Esophagus muscularis mucosa (tissue), 3 donors: ENCODE measurements at regions not wholly inside any gene's neighbourhood (a gene's known extent, or its start where the extent isn't known, plus 50 kb on each side); places are given as distances from the start of the nearest gene placed in this dataset.

Source experiments
- POLR2A ChIP-seq: fragments of 450-650 bp; IDR thresholded peaks from one replicate; pipeline ENCODE4 v1.6.1; 2017; ENCODE audit warnings: antibody characterized with exemption, moderate library complexity, mild to moderate bottlenecking, low read depth
- POLR2AphosphoS5 ChIP-seq, 2 donors: sonication (generic); formaldehyde crosslinking; IDR thresholded peaks; one replicate each; pipeline ENCODE4 v1.6.1; 2017; ENCODE audit warnings: antibody characterized with exemption in 2 of 2
- TF ChIP-seq, protein P1 (sequence below), 3 experiments: fragments of 200-600 bp in 2 of 3; fragments of 450-650 bp in 1 of 3; sonication (generic) in 2 of 3; IDR thresholded peaks; one replicate each; pipeline ENCODE4 v1.5.1; 2017 to 2019; ENCODE audit warnings: antibody characterized with exemption in 3 of 3, mild to moderate bottlenecking in 2 of 3, moderate library complexity in 1 of 3

GRCh38 chr10:4344492-4344994 is 481.5 kb upstream of the AKR1E2 start:
- TF ChIP-seq, protein P1, sequence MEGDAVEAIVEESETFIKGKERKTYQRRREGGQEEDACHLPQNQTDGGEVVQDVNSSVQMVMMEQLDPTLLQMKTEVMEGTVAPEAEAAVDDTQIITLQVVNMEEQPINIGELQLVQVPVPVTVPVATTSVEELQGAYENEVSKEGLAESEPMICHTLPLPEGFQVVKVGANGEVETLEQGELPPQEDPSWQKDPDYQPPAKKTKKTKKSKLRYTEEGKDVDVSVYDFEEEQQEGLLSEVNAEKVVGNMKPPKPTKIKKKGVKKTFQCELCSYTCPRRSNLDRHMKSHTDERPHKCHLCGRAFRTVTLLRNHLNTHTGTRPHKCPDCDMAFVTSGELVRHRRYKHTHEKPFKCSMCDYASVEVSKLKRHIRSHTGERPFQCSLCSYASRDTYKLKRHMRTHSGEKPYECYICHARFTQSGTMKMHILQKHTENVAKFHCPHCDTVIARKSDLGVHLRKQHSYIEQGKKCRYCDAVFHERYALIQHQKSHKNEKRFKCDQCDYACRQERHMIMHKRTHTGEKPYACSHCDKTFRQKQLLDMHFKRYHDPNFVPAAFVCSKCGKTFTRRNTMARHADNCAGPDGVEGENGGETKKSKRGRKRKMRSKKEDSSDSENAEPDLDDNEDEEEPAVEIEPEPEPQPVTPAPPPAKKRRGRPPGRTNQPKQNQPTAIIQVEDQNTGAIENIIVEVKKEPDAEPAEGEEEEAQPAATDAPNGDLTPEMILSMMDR (IDR thresholded peaks at IDR 0.05): peak in 1 of 3 experiments; percentile 40
- TF ChIP-seq POLR2A: no peak
- TF ChIP-seq POLR2AphosphoS5 (IDR thresholded peaks at IDR 0.05): peak; percentile 77 to 86
